ENCODE measurements at regions not wholly inside any gene's neighbourhood (a gene's known extent, or its start where the extent isn't known, plus 50 kb on each side); places are given as distances from the start of the nearest gene placed in this dataset.
"Not testable (repeated sequence)": the region's sequence is repeated elsewhere in the genome, so short reads cannot be mapped to it uniquely, and the experiment has no call there.

DNA sequence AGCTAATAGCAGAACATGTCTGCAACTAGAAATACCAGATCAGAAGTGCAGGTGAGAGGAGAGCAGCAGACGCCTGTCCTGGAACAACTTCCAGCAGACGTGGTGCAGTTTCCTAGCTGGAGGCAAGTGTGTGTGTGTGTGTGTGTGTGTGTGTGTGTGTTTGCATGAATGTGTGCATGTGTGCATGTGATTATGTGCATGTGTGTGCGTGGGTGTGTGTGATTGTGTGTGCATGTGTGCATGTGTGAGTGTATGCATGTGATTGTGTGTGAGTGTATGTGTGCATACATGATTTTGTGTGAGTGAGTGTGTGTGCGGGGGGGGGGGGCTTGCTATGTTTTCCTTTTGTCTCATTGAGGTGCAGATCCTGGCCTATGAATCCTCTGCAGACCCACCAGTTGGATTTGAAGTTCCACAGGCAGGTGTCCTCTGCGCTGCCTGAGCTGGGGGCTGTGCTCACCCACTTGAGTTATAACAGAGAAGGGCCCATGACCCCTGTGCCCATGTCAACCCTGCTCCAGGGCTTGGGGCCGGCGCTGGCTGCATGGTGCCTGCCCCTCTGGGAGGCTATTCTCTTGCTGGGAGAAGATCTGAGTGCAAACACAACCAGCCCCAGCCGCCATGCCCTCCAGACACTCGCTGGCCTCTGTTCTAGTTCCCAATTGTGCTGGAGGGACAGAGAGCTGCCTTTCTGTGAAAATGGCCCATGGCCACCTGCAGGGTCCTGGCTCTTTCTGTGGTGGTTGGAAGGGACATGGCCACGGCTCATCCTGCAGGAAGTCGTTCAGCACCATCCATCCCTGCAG, 821.3 kb downstream of the BRD1 start:
- H3K9me3 Mint-ChIP-seq: peaks cover 6 to 10% of the 10 kb centered on the region in 2 donors
- ATAC-seq (no peak), DNase-seq (no peak)
- peaks cover 16% of the 10 kb centered on the region for H3K27me3 Mint-ChIP-seq
- no peaks in the 10 kb centered on the region for H3K4me1 Mint-ChIP-seq
- no peak overlapping the region for H3K4me3 Mint-ChIP-seq
- H3K27ac Mint-ChIP-seq: peak overlapping the region in 1 of 2 donors; percentile 41

DNA sequence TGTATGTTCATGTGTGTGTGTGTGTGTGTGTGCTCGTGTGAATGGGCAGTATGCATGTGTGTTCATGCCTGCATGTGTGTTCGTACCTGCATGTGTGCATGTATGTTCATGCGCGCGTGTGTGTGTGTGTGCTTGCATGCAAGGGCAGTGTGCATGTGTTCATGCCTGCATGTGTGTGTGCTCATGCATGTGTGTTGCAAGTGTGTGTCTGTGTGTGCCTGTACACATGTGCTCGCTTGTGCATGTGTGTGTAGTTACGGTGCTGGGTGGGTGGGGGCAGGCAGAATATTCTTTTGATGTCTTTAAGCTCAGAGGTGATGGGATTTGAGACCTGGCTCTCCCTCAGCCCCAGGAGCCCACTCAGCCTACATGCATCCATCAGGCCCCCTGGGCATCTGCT, 822.1 kb downstream of the BRD1 start:
- ATAC-seq: no peak
- Mint-ChIP-seq H3K9me3 (peaks cover 6 to 14% of the 10 kb centered on the region in 2 donors), H3K27ac (no peak overlapping the region), H3K4me1 (no peaks in the 10 kb centered on the region), H3K4me3 (no peak overlapping the region), H3K27me3 (peaks cover 16% of the 10 kb centered on the region)
- DNase-seq: no peak

DNA sequence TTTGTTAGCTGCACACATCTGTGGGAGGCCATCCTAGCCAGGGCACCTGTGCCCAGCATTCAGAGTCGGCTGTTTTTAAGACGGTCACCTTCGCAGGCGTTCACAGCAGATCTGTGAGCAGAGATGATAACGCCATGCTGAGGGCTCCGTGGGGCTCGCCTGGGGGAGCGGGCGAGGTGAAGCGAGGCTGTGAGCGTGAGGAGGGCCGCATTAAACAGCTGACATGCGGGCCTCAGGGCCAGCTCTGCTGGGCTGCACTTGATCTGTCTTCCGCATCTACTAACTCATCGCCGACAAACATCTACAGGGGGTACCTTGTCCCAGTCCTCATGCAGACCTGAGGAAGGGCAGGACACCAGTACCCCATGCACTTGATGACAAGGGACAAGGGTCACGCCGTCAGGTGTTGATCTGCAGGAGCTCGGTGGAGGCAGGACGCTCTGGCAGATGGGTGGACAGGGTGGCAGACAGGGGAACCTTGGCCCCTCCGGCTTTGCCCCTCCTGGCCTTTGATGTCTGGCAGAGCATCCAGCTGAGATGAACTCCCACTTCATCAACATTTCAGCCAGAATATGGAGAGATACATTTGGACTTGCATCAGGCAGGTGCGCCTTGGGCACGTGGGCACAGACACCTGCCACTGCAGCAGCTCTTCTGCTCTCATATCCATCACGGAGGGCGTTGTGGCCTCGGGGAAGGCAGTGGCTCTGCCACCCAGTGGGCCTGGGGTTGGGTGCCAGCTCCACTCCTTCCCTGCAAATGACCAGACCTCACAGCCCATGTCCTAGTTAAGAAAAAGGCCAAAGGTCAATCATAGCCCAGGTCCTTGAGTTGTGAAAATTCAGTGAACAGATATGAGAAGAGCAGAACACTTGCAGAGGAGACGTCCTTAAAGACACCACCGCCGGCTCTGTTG, 822.9 kb downstream of the BRD1 start:
- H3K9me3 Mint-ChIP-seq: peaks cover 6 to 14% of the 10 kb centered on the region in 2 donors
- no peak overlapping the region for H3K4me3 Mint-ChIP-seq
- H3K27me3 Mint-ChIP-seq: peaks cover 12% of the 10 kb centered on the region
- no peak overlapping the region for H3K27ac Mint-ChIP-seq
- ATAC-seq: no peak
- no peaks in the 10 kb centered on the region for H3K4me1 Mint-ChIP-seq
- no peak for DNase-seq

DNA sequence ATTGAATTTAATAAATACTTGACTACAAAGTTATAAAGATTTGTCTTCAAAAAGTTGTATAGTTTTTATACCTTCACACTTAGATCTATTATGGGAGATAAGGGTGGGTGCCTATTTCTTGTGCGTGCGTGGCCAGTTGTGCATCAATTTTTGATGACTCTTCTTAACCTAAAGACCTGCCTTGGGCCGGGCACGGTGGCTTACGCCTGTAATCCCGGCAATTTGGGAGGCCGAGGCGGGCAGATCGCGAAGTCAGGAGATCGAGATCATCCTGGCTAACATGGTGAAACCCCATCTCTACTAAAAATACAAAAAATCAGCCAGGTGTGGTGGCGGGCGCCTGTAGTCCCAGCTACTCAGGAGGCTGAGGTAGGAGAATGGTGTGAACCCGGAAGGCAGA, 830.1 kb downstream of the BRD1 start:
- not testable (repeated sequence) for H3K4me1 Mint-ChIP-seq, DNase-seq, H3K4me3 Mint-ChIP-seq, ATAC-seq, H3K27ac Mint-ChIP-seq
- peaks cover 6 to 14% of the 10 kb centered on the region in 2 donors for H3K9me3 Mint-ChIP-seq
- peaks cover 21% of the 10 kb centered on the region for H3K27me3 Mint-ChIP-seq

DNA sequence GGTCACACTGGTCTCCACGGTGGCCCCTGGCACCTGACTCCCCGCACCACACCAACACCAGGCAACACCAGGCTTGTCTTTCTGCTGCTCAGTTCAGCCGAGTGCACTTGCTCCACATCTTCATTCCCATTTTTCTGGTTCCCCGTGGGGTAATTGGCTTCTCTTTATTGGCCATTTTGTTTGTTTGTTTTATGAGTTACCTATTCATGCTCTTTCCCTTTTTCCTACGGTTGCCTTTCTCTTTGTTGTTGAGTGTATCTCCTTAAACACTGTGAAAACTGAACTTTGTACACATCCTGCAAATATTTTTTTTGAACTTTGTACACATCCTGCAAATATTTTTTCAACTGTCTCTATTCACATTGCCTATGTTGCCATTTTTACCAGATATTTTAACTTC, 834.0 kb downstream of the BRD1 start:
- DNase-seq: no peak
- Mint-ChIP-seq H3K27me3 (peaks cover 28% of the 10 kb centered on the region), H3K9me3 (peaks cover 10 to 12% of the 10 kb centered on the region in 2 donors), H3K4me3 (no peak overlapping the region), H3K27ac (no peak overlapping the region), H3K4me1 (no peaks in the 10 kb centered on the region)
- ATAC-seq: no peak

DNA sequence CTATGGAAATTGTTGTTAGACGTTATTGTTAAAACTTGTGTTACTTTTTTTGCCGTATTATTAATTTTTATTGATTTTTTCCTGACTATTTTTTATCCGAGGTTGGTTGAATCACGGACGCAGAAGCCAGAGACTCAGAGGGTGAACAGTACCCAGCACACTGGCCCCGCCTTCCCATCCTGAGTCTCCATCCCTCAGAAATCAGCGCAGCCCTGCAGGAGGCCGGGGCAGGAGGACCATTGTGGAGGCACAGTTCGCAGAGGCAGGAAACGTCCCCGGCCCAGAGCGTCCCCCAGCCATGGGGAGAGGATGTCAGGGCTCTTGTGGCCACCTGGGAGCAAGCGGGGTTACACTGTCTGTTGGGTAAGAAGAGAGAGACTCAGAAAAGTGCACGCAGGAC, 843.0 kb downstream of the BRD1 start:
- DNase-seq: no peak
- ATAC-seq: no peak

DNA sequence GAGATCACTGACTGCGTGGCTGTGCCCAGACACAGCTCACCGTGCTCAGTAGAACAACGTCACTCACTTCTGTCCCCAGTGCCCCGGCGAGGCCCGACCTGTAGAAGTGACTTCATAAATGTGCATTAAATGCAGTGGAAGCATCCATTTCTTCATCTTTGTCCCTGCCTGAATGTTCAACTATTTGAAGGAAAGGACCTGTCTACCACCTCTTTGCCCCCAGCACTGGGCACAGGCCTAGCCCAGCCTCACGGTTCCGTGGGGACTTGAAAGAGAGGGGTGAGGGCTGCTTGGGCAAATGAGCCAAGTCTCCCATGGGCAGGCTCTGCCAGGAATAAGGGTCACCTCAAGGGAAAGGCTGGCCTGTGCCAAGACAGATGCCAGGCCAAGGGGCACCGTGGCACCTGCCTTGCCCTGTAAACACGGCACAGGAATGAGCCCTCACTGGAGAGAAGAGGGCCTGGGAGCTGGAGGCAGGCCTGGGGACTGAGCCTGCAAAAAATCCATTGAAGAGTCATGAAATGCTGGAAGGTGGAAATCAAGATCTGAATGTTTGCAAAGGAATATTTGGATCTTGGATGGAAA, 845.3 kb downstream of the BRD1 start:
- ATAC-seq (no peak), DNase-seq (no peak)
- H3K27me3 Mint-ChIP-seq: peaks cover 26% of the 10 kb centered on the region
- no peak overlapping the region for H3K27ac Mint-ChIP-seq
- peaks cover 8% of the 10 kb centered on the region in 2 donors for H3K9me3 Mint-ChIP-seq
- no peaks in the 10 kb centered on the region for H3K4me1 Mint-ChIP-seq
- H3K4me3 Mint-ChIP-seq: no peak overlapping the region

More for the DNA sequence above, 843.0 kb downstream of the BRD1 start:
- Mint-ChIP-seq H3K27me3 (peaks cover 13% of the 10 kb centered on the region), H3K27ac (no peak overlapping the region), H3K9me3 (peaks cover 8% of the 10 kb centered on the region in 2 donors), H3K4me3 (no peak overlapping the region), H3K4me1 (no peaks in the 10 kb centered on the region)

DNA sequence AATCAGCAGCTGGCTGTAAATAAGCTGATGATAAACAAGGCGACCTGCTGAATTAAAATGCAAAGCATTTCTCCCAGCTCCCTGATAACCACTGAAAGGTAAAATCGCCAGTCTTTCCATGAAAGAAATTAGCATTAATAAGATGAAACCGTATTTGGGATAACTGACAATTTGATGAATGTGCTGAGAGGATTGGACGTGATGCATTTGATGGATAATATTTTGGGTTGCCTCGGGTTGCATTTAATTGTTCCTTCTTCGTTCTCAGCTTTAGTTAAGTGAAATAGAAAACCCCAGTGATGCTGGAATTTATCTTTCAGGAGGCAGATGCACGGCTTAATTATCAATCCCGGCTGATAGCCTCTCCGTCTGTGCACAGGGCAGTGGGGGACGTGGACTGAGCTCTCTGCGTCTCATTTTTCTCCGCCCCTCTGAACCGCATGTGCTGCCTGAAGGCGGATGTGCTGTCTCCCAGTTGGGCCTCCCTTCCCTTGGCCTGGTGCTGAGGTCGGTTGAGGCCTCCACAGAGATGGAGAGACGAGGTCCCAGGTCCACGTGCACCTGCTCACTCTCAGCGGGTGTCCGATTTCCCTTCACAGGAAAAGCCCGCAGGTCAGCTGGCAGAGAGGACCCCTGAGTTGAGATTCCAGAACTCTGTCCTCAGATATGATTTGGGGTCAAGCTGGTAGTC, 846.2 kb downstream of the BRD1 start:
- no peak overlapping the region for H3K4me3 Mint-ChIP-seq
- no peak overlapping the region for H3K27ac Mint-ChIP-seq
- H3K4me1 Mint-ChIP-seq: no peaks in the 10 kb centered on the region
- no peak for DNase-seq
- no peak for ATAC-seq
- H3K27me3 Mint-ChIP-seq: peaks cover 35% of the 10 kb centered on the region
- peaks cover 8% of the 10 kb centered on the region in 2 donors for H3K9me3 Mint-ChIP-seq

DNA sequence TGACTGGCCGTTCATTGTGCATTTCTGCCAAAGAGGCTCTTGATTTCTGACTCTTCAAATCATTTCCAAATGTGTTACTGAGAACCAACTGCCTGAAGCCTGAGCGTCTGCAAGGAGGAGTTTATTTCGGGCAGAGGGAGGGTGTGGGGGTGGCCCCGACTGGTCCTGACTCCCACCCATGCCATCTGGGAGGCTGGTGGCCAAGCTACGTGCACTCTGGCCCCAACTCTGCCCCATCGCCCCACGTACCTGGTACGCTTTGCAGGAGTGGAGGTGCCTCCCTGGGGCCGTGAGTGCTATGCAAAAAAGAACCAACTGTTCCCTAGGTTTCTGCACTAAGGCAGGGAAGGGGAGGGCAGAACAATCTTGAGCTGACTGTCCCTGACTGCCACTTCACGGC, 846.8 kb downstream of the BRD1 start:
- H3K27ac Mint-ChIP-seq: no peak overlapping the region
- peaks cover 41% of the 10 kb centered on the region for H3K27me3 Mint-ChIP-seq
- DNase-seq (no peak), ATAC-seq (no peak)
- H3K9me3 Mint-ChIP-seq: peaks cover 8% of the 10 kb centered on the region in 2 donors
- H3K4me1 Mint-ChIP-seq: no peaks in the 10 kb centered on the region
- H3K4me3 Mint-ChIP-seq: no peak overlapping the region

DNA sequence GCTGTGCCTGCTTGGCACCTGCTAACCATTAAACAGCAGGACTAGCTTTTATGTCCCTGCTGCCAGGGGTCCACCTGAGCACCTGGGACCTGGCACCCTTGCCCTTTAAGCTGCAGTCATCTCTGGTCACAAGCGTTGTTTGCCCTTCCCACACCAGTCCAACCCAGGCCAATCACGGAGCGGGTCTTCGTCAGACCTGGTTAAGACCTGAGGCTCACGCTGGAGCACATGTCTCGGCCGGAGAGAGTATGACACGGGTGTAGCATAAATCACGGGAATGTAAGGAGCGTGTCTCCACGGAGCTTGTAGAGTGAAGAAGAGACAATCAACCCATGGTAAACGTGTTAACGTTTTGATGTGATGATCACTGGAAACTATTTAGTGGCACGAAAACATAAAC, 847.3 kb downstream of the BRD1 start:
- Mint-ChIP-seq H3K9me3 (peaks cover 6 to 7% of the 10 kb centered on the region in 2 donors), H3K27ac (no peak overlapping the region), H3K27me3 (peaks cover 46% of the 10 kb centered on the region), H3K4me1 (no peaks in the 10 kb centered on the region), H3K4me3 (no peak overlapping the region)
- ATAC-seq (no peak), DNase-seq (no peak)

DNA sequence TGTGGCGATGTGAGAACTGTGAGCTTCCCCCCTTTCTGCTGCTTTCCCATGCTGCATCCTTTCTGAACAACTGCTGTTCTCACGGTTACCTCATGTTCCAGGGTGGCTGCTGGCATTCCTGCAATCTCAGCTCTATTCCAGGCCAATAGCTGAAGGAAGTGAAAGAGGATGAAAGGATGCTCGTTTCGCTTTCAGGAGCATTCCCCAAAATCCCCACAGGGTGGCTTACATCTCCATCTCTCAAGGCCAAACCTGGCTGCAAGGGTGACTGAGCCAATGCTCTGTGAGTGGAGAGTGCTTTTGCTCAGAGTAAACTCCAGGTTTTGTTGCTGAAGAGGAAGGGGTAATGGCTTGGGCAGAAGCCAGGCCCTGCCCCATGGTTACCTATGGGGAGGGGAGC, 848.2 kb downstream of the BRD1 start:
- H3K4me1 Mint-ChIP-seq: no peaks in the 10 kb centered on the region
- H3K27ac Mint-ChIP-seq: no peak overlapping the region
- no peak overlapping the region for H3K4me3 Mint-ChIP-seq
- DNase-seq (no peak), ATAC-seq (no peak)
- H3K9me3 Mint-ChIP-seq: no peaks in the 10 kb centered on the region
- peaks cover 55% of the 10 kb centered on the region for H3K27me3 Mint-ChIP-seq

DNA sequence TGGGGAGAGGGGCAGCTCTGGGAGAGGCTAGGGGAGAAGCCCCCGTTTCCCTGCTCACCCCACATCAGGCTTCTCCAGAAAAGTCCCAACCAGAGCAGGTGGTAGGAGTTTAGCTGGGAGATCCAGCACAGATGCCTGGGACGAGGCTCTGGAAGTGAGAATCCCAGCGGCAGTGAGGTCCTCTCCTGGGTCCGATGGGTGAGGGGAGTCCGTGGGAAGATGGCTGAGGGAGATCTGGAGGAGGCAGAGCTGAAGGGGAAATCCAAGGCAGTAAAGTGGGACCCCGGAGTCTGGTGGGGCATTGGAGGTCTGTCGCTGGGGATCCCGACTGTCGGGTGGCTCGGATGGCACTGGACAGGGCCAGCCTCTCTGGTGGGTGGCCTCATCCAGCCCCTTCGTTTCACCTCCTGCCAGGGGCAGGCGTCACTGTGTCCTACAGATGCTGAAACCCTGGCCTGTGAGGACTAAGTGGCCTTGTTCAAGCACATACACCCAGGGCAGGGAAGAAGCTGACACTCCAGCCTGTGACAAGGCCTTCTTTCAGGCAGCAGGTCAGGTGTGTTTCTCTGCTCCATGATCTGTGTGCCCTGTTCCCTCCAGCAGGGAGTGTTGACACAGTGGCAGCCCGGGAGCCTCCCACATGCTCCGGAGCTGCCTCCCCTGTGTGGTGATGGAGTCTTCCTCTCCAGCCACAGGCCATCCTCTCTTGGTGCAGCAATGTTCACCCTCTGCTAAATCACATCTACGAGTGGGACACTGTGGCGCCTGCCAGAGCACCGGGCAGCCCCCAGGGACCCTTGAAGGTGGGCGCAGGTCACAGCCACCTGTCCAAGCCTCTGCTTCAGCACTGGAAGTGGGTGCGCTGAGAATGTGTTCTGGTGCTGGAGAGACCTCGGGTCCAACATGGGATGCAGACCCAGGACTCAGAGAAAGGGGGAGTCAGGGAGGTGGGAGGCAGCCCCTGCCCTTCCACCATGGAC, 850.8 kb downstream of the BRD1 start:
- Mint-ChIP-seq H3K9me3 (no peaks in the 10 kb centered on the region), H3K4me3 (no peak overlapping the region), H3K4me1 (no peaks in the 10 kb centered on the region), H3K27me3 (peaks cover 58% of the 10 kb centered on the region), H3K27ac (peak overlapping the region in 1 of 2 donors; percentile 20)
- ATAC-seq (no peak), DNase-seq (no peak)

DNA sequence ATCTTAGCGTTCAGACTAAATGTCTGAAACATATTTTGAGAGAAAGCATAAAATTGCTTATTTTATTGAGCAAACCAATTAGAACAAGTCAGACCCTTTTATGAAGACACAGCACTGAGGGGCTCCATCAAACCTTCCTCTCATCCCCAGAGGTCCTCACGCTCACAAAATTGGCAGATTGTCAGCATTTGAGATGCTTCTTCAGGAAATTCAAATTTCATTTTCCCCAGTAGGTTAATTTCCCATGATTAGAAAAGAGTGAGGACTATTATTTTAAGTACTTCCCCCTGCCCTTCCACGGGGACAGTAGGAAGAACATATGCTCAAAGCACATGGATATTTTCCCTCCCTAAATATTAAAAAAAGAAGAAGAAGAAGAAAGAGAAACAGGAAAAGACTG, 851.8 kb downstream of the BRD1 start:
- ATAC-seq (no peak), DNase-seq (no peak)
- Mint-ChIP-seq H3K27me3 (peaks cover 63% of the 10 kb centered on the region), H3K4me3 (no peak overlapping the region), H3K9me3 (no peaks in the 10 kb centered on the region), H3K4me1 (no peaks in the 10 kb centered on the region), H3K27ac (no peak overlapping the region)

DNA sequence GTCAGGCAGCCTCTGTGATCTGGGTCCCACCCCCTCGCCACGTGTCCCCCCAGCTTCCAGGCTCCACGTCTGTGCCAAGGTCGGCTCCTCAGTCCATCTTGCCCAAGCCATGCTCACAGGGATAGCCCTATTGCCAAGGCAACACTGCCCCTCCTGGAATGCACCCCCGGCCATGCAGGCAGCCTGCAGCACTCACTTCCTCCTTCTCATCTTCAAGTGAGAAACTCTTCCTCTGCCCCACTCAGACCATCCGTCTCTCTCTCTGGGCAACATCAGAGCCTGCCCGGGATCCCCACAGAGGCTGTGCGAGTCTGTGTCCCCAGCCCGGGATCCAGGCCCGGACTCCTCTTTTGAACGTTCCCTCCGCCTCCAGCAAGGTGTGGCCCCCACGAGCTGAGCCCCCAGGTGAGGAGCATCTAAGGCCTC, 852.3 kb downstream of the BRD1 start:
- peaks cover 66% of the 10 kb centered on the region for H3K27me3 Mint-ChIP-seq
- no peak overlapping the region for H3K4me3 Mint-ChIP-seq
- H3K27ac Mint-ChIP-seq: no peak overlapping the region
- H3K9me3 Mint-ChIP-seq: no peaks in the 10 kb centered on the region
- H3K4me1 Mint-ChIP-seq: no peaks in the 10 kb centered on the region
- ATAC-seq: no peak
- no peak for DNase-seq

Data from stimulated activated naive CD8-positive, alpha-beta T cell treated with anti-CD3 and anti-CD28 coated beads, Interleukin-15, amount 100 ng/mL, for 72 hours (primary cell).